Dendritic cell treated with granulocyte-macrophage colony-stimulating factor and Interleukin-4, amounts not matched to agents 40 ng/mL and 50 ng/mL, for 4 days (primary cell): ENCODE measurements at regions not wholly inside any gene's neighbourhood (a gene's known extent, or its start where the extent isn't known, plus 50 kb on each side); places are given as distances from the start of the nearest gene placed in this dataset.

Source experiments
- H3K27ac Mint-ChIP-seq: one replicate; pipeline ENCODE4 v1.8.0; 2022; ENCODE audit warnings: mild to moderate bottlenecking, mixed read lengths
- H3K27me3 Mint-ChIP-seq: one replicate; pipeline ENCODE4 v1.8.0; 2022; ENCODE audit warnings: mild to moderate bottlenecking, mixed read lengths
- H3K36me3 Mint-ChIP-seq: one replicate; pipeline ENCODE4 v1.8.0; 2022; ENCODE audit warnings: low read depth, mixed read lengths
- H3K4me1 Mint-ChIP-seq: one replicate; pipeline ENCODE4 v1.8.0; 2022; ENCODE audit warnings: low read depth, mixed read lengths
- H3K4me3 Mint-ChIP-seq: one replicate; pipeline ENCODE4 v1.8.0; 2022; ENCODE audit warnings: mild to moderate bottlenecking, moderate library complexity, mixed read lengths
- H3K9me3 Mint-ChIP-seq: one replicate; pipeline ENCODE4 v1.8.0; 2022; ENCODE audit warnings: mixed read lengths
- intact Hi-C: fragments of 100-400 bp; cut with micrococcal nuclease; formaldehyde crosslinking; loops from one replicate; pipeline ENCODE4 v1.15.0; 2022

- intact Hi-C loops, result no loop called here
- Mint-ChIP-seq H3K4me1 (no peaks in the 10 kb centered on the region), H3K36me3 (no peaks in the 10 kb centered on the region), H3K27me3 (no peaks in the 10 kb centered on the region), H3K4me3 (no peak overlapping the region), H3K27ac (no peak overlapping the region), H3K9me3 (peaks cover 37% of the 10 kb centered on the region)
Measured at GRCh38 chr13:22489771-22490170, 691.0 kb upstream of the SGCG start.

- H3K4me3 Mint-ChIP-seq, result no peak overlapping the region
- H3K4me1 Mint-ChIP-seq, result no peaks in the 10 kb centered on the region
- H3K36me3 Mint-ChIP-seq, result no peaks in the 10 kb centered on the region
- intact Hi-C loops, result no loop called here
- H3K27ac Mint-ChIP-seq, result no peak overlapping the region
- no peaks in the 10 kb centered on the region for H3K27me3 Mint-ChIP-seq
- H3K9me3 Mint-ChIP-seq, result peaks cover 51% of the 10 kb centered on the region
Measured at GRCh38 chr13:22495819-22496218, 685.0 kb upstream of the SGCG start.

- intact Hi-C loops, result no loop called here
- H3K4me1 Mint-ChIP-seq, result no peaks in the 10 kb centered on the region
Measured at GRCh38 chr13:22496803-22497508, 683.8 kb upstream of the SGCG start.

GRCh38 chr13:22497991-22498780, 682.6 kb upstream of the SGCG start:
- H3K4me1 Mint-ChIP-seq, result no peaks in the 10 kb centered on the region
- no peaks in the 10 kb centered on the region for H3K36me3 Mint-ChIP-seq
- H3K27me3 Mint-ChIP-seq, result no peaks in the 10 kb centered on the region
- H3K4me3 Mint-ChIP-seq, result no peak overlapping the region
- H3K9me3 Mint-ChIP-seq, result peaks cover 54% of the 10 kb centered on the region
- intact Hi-C loops, result no loop called here
- H3K27ac Mint-ChIP-seq, result no peak overlapping the region

More at GRCh38 chr13:22496803-22497508, 683.8 kb upstream of the SGCG start:
- peaks cover 43% of the 10 kb centered on the region for H3K9me3 Mint-ChIP-seq
- H3K36me3 Mint-ChIP-seq, result no peaks in the 10 kb centered on the region
- H3K27ac Mint-ChIP-seq, result no peak overlapping the region
- H3K27me3 Mint-ChIP-seq, result no peaks in the 10 kb centered on the region
- H3K4me3 Mint-ChIP-seq, result no peak overlapping the region

GRCh38 chr13:22499919-22500318, 680.9 kb upstream of the SGCG start:
- Mint-ChIP-seq H3K27ac (no peak overlapping the region), H3K4me1 (no peaks in the 10 kb centered on the region), H3K9me3 (peaks cover 46% of the 10 kb centered on the region), H3K4me3 (no peak overlapping the region), H3K27me3 (no peaks in the 10 kb centered on the region), H3K36me3 (no peaks in the 10 kb centered on the region)
- intact Hi-C loops, result no loop called here

- Mint-ChIP-seq H3K27ac (no peak overlapping the region), H3K27me3 (no peaks in the 10 kb centered on the region), H3K36me3 (no peaks in the 10 kb centered on the region), H3K4me3 (no peak overlapping the region), H3K9me3 (peaks cover 19% of the 10 kb centered on the region), H3K4me1 (no peaks in the 10 kb centered on the region)
- intact Hi-C loops, result no loop called here
Measured at GRCh38 chr13:22505489-22505888, 675.3 kb upstream of the SGCG start.

- Mint-ChIP-seq H3K27ac (no peak overlapping the region), H3K9me3 (peaks cover 16% of the 10 kb centered on the region)
Measured at GRCh38 chr13:22506096-22506691, 674.6 kb upstream of the SGCG start.

GRCh38 chr13:22517544-22517943, 663.2 kb upstream of the SGCG start:
- no peak overlapping the region for H3K4me3 Mint-ChIP-seq
- H3K36me3 Mint-ChIP-seq, result no peaks in the 10 kb centered on the region
- no peaks in the 10 kb centered on the region for H3K27me3 Mint-ChIP-seq
- intact Hi-C loops, result no loop called here
- no peaks in the 10 kb centered on the region for H3K4me1 Mint-ChIP-seq
- H3K9me3 Mint-ChIP-seq, result peaks cover 32% of the 10 kb centered on the region
- no peak overlapping the region for H3K27ac Mint-ChIP-seq

More at GRCh38 chr13:22506096-22506691, 674.6 kb upstream of the SGCG start:
- intact Hi-C loops, result no loop called here
- H3K27me3 Mint-ChIP-seq, result no peaks in the 10 kb centered on the region
- H3K4me3 Mint-ChIP-seq, result no peak overlapping the region
- no peaks in the 10 kb centered on the region for H3K4me1 Mint-ChIP-seq
- no peaks in the 10 kb centered on the region for H3K36me3 Mint-ChIP-seq

- peaks cover 38% of the 10 kb centered on the region for H3K9me3 Mint-ChIP-seq
- no peaks in the 10 kb centered on the region for H3K27me3 Mint-ChIP-seq
- H3K4me1 Mint-ChIP-seq, result no peaks in the 10 kb centered on the region
- no peaks in the 10 kb centered on the region for H3K36me3 Mint-ChIP-seq
- intact Hi-C loops, result no loop called here
- H3K4me3 Mint-ChIP-seq, result no peak overlapping the region
- no peak overlapping the region for H3K27ac Mint-ChIP-seq
Measured at GRCh38 chr13:22536851-22537250, 643.9 kb upstream of the SGCG start.

- H3K9me3 Mint-ChIP-seq, result peaks cover 43% of the 10 kb centered on the region
- no peak overlapping the region for H3K4me3 Mint-ChIP-seq
- no peaks in the 10 kb centered on the region for H3K36me3 Mint-ChIP-seq
- H3K27me3 Mint-ChIP-seq, result no peaks in the 10 kb centered on the region
- no peaks in the 10 kb centered on the region for H3K4me1 Mint-ChIP-seq
- intact Hi-C loops, result no loop called here
- H3K27ac Mint-ChIP-seq, result no peak overlapping the region
Measured at GRCh38 chr13:22538400-22538799, 642.4 kb upstream of the SGCG start.

- Mint-ChIP-seq H3K36me3 (no peaks in the 10 kb centered on the region), H3K9me3 (peaks cover 68% of the 10 kb centered on the region), H3K4me1 (no peaks in the 10 kb centered on the region), H3K27me3 (no peaks in the 10 kb centered on the region), H3K27ac (no peak overlapping the region), H3K4me3 (no peak overlapping the region)
- intact Hi-C loops, result no loop called here
Measured at GRCh38 chr13:22549126-22549525, 631.7 kb upstream of the SGCG start.

GRCh38 chr13:22561581-22561980, 619.2 kb upstream of the SGCG start:
- H3K4me1 Mint-ChIP-seq, result no peaks in the 10 kb centered on the region
- H3K4me3 Mint-ChIP-seq, result no peak overlapping the region
- H3K27ac Mint-ChIP-seq, result no peak overlapping the region
- intact Hi-C loops, result no loop called here
- peaks cover 28% of the 10 kb centered on the region for H3K9me3 Mint-ChIP-seq
- H3K36me3 Mint-ChIP-seq, result no peaks in the 10 kb centered on the region
- no peaks in the 10 kb centered on the region for H3K27me3 Mint-ChIP-seq

- H3K9me3 Mint-ChIP-seq, result peaks cover 23% of the 10 kb centered on the region
- no peaks in the 10 kb centered on the region for H3K27me3 Mint-ChIP-seq
- no peaks in the 10 kb centered on the region for H3K4me1 Mint-ChIP-seq
- H3K27ac Mint-ChIP-seq, result no peak overlapping the region
- H3K36me3 Mint-ChIP-seq, result no peaks in the 10 kb centered on the region
- intact Hi-C loops, result no loop called here
- H3K4me3 Mint-ChIP-seq, result no peak overlapping the region
Measured at GRCh38 chr13:22562116-22562515, 618.7 kb upstream of the SGCG start.

- Mint-ChIP-seq H3K4me1 (no peaks in the 10 kb centered on the region), H3K4me3 (no peak overlapping the region), H3K36me3 (no peaks in the 10 kb centered on the region), H3K27ac (no peak overlapping the region), H3K9me3 (peaks cover 15% of the 10 kb centered on the region), H3K27me3 (no peaks in the 10 kb centered on the region)
- intact Hi-C loops, result no loop called here
Measured at GRCh38 chr13:22563272-22563671, 617.5 kb upstream of the SGCG start.
